ENCODE measurements at regions not wholly inside any gene's neighbourhood (a gene's known extent, or its start where the extent isn't known, plus 50 kb on each side); places are given as distances from the start of the nearest gene placed in this dataset.

DNA sequence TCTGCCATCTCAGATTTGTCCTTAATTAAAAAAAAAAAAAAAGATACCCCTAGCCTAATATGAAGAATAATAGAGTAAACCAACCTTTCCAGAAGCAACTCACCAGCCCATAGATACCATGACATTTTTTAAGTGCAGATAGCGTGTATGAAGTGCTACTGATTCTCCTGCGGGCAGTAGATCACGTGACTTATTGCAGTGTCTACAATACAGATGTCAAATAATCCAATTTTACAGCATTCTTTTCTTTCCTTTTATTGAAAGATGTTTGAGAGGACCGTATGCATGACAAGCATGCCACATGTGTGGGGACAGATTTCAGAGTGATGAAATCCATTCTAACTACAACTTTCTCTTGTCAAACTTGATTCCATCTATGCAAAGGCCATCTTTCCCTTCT is 232.9 kb upstream of the SP4 start:
- Mint-ChIP-seq H3K27ac (no peak overlapping the region), H3K4me3 (no peak overlapping the region), H3K9me3 (no peaks in the 10 kb centered on the region), H3K27me3 (no peaks in the 10 kb centered on the region), H3K4me1 (peaks cover 4% of the 10 kb centered on the region), H3K36me3 (no peaks in the 10 kb centered on the region)
- CTCF ChIA-PET, result no interaction called here
- DNase-seq, result no peak

DNA sequence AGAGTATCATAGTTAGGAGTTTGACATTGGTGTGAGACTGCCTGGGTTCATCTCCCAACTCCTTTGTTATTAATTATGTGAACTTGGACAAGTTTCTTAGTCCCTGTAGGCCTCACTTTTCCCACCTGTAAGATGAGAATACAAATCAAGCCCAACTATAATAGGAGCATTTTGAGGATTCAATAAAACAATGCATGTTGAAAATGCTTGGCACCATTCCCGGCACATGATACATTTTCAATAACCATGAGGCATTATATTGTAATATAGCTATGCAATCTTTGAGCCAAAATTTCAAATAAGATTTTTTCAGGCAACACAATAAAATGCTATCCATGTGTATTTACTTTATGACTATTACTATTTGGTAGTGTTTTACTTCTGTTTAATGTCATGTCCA is 229.0 kb upstream of the SP4 start:
- H3K36me3 Mint-ChIP-seq, result no peaks in the 10 kb centered on the region
- no peak for DNase-seq
- no peaks in the 10 kb centered on the region for H3K27me3 Mint-ChIP-seq
- CTCF ChIA-PET, result no interaction called here
- no peak overlapping the region for H3K27ac Mint-ChIP-seq
- no peak overlapping the region for H3K4me3 Mint-ChIP-seq
- H3K4me1 Mint-ChIP-seq, result peaks cover 4% of the 10 kb centered on the region
- H3K9me3 Mint-ChIP-seq, result no peaks in the 10 kb centered on the region

DNA sequence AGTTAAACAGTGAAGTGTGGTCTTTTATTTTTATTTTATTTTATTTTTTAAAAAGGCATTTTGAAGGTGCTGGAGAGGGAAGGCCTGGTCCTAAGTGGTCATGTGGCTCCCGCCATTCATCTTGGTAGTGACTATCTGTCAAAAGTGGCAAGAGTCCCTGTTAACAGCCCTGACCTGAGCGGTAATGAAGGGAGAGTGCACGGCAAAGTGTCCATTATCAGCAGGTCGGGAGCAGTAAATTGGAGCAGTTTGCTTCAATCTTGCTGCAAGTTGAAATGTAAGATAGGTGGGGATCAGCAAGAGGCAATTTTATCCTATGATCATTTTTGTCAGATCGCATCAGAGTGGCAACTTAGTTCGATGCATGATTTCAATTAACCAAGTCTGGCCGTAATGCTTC is 227.4 kb upstream of the SP4 start:
- H3K4me3 Mint-ChIP-seq, result no peak overlapping the region
- no peaks in the 10 kb centered on the region for H3K9me3 Mint-ChIP-seq
- no peaks in the 10 kb centered on the region for H3K27me3 Mint-ChIP-seq
- H3K4me1 Mint-ChIP-seq, result peaks cover 4% of the 10 kb centered on the region
- no peaks in the 10 kb centered on the region for H3K36me3 Mint-ChIP-seq
- CTCF ChIA-PET, result no interaction called here
- no peak overlapping the region for H3K27ac Mint-ChIP-seq
- DNase-seq, result no peak

DNA sequence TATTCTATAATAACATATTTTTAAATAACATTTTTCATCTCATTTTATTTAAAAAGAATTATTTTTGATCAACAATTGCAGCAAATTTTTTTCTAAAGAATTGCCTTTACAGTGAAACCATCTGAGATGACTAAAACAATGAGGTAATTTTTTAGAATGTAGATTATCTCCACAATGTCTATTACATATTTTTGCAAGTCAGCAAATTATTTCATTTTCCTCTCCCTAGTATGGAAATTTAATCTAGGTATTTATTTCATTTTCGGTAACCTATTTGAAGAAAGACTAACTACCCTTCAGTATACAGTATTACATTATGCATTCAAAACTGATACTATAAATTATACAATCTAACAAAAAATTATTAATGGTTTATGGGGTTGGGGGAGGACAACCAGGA is 213.2 kb upstream of the SP4 start:
- H3K4me1 Mint-ChIP-seq, result no peaks in the 10 kb centered on the region
- CTCF ChIA-PET, result no interaction called here
- no peak overlapping the region for H3K4me3 Mint-ChIP-seq
- H3K27me3 Mint-ChIP-seq, result peaks cover 13% of the 10 kb centered on the region
- H3K9me3 Mint-ChIP-seq, result no peaks in the 10 kb centered on the region
- no peaks in the 10 kb centered on the region for H3K36me3 Mint-ChIP-seq
- H3K27ac Mint-ChIP-seq, result no peak overlapping the region
- no peak for DNase-seq

DNA sequence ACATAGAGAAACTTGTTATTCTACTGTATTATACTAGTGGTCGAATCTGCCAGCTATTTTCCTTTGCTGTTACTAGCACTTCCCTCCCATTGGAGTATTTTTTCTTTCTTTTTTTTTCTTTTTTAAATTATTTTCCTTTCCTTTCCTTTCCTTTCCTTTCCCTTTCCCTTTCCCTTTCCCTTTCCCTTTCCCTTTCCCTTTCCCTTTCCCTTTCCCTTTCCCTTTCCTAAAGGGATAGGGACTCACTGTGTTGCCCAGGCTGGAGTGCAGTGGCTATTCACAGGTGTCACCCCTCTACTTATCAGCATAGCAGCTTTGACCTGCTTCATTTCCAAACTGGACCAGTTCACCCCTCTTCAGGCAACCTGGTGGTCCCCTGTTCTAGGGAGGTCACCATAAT is 212.6 kb upstream of the SP4 start:
- Mint-ChIP-seq H3K36me3 (no peaks in the 10 kb centered on the region), H3K27me3 (peaks cover 13% of the 10 kb centered on the region), H3K4me1 (no peaks in the 10 kb centered on the region), H3K4me3 (no peak overlapping the region), H3K27ac (no peak overlapping the region), H3K9me3 (no peaks in the 10 kb centered on the region)
- CTCF ChIA-PET, result no interaction called here
- DNase-seq, result no peak

DNA sequence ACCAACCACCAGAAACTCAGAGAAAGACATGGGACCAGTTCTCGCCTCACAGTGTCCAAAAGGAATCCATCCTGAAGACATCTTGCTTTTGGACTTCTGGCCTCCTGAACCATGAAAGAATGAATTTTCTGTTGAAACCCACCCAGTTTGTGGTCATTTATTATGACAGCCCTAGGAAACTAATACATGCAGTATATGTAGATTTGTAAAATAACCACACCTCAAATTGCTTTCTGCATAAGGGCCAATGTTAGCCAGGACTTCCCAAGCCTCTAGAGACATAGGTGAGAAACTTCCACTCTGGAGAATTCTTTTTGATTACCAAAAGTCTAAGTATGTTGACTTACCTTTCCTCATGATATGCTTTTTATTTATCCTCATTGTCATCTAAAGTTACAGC is 210.5 kb upstream of the SP4 start:
- Mint-ChIP-seq H3K4me1 (no peaks in the 10 kb centered on the region), H3K27me3 (peaks cover 4% of the 10 kb centered on the region), H3K27ac (no peak overlapping the region), H3K9me3 (no peaks in the 10 kb centered on the region), H3K4me3 (no peak overlapping the region), H3K36me3 (no peaks in the 10 kb centered on the region)
- no peak for DNase-seq
- CTCF ChIA-PET, result no interaction called here

DNA sequence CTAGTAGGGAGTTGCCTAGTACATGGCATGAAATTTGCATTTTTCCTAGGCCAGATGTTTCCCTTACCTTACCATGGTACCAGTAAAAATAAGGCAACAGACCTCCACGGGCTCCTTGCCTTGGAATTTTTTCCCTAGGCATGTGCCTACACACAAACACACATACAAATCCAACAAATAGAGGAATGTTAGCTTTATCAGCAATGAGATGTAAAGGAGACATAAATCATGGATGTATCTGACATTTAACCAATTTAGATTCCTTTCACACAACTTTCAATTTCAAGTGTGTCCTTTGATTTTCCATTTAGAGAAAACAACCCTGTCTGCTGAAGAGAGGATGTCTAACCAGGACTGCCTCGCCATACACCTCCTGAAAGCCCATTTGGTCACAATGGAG is 209.7 kb upstream of the SP4 start:
- Mint-ChIP-seq H3K4me3 (no peak overlapping the region), H3K27ac (no peak overlapping the region), H3K4me1 (no peaks in the 10 kb centered on the region), H3K27me3 (peaks cover 4% of the 10 kb centered on the region), H3K9me3 (no peaks in the 10 kb centered on the region), H3K36me3 (no peaks in the 10 kb centered on the region)
- DNase-seq, result no peak
- CTCF ChIA-PET, result no interaction called here

DNA sequence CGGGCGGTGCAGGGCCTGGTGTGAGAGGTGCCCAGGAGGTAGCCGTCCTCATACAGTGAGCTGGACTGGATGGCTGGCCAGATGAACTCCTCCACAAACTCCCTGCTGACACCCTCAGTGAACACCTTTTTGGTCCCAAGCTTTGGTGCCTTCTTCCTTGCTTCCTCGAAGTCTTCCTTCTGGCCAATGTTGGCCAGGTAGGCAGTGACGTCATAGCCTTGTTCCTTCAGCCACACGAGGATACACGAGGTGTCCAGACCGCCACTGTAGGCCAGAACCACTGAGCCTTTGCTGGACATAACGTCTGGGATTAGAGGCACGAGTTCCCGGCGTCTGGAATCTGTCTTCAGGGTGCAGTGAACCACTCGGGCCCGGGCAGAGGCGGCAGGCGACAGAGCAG is 206.8 kb upstream of the SP4 start:
- H3K4me1 Mint-ChIP-seq, result no peaks in the 10 kb centered on the region
- H3K4me3 Mint-ChIP-seq, result no peak overlapping the region
- H3K9me3 Mint-ChIP-seq, result no peaks in the 10 kb centered on the region
- H3K36me3 Mint-ChIP-seq, result no peaks in the 10 kb centered on the region
- DNase-seq, result no peak
- H3K27ac Mint-ChIP-seq, result no peak overlapping the region
- CTCF ChIA-PET, result no interaction called here
- no peaks in the 10 kb centered on the region for H3K27me3 Mint-ChIP-seq

DNA sequence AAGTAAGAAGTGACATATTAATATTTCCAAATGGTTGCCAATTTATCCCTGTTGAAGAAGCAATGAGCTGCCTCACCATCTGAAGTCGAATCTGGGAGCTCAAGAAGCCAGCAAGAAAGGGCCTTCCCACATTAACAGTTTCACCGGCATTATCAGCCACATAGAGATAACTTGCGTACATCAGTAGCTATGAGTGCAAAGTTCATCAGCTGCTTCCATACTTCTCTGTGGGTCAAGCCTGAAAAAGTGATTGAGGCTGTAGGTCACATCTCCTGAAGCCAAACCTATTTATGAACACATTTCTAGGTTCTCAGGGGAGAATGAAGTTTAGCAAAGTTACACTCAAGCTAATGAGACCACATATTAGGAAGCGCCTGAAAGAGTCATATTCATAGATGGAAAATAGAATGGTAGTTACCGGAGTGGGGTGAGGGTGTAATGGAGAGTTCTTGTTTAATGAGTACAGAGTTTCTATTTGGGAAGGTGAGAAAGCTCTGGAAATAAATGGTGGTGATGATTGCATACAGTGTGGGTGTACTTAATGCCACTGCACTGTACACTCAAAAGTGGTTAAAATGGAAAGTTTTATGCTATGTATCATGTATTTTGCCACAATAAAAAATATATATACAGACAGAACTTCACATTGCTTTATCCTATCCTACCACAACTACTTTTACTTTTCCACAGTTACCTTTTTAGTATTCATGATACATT is 189.3 kb upstream of the SP4 start:
- no peaks in the 10 kb centered on the region for H3K9me3 Mint-ChIP-seq
- DNase-seq, result no peak
- H3K27me3 Mint-ChIP-seq, result peaks cover 6% of the 10 kb centered on the region
- H3K4me1 Mint-ChIP-seq, result no peaks in the 10 kb centered on the region
- CTCF ChIA-PET, result no interaction called here
- no peak overlapping the region for H3K27ac Mint-ChIP-seq
- H3K4me3 Mint-ChIP-seq, result no peak overlapping the region
- no peaks in the 10 kb centered on the region for H3K36me3 Mint-ChIP-seq

DNA sequence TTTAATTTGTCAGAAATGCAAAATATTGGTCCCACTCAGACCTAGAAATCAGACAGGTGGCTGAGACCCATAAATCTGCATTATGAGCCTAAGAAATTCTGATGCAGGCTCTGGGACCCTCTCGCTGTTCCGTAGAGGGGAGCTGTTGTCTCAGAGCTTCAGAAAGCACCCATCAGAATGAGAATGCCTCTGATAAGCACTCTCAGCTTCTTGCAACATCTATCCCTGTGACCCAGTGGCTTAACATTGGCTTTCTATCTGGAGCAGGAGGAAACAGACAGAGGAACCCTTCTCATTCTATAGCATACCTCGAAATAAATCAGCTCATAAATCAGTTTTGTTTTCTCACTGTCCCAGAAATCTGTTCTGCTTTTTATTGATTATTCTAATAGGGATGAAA is 184.6 kb upstream of the SP4 start:
- Mint-ChIP-seq H3K4me1 (no peaks in the 10 kb centered on the region), H3K27me3 (peaks cover 18% of the 10 kb centered on the region), H3K9me3 (no peaks in the 10 kb centered on the region), H3K4me3 (no peak overlapping the region), H3K36me3 (no peaks in the 10 kb centered on the region), H3K27ac (no peak overlapping the region)
- CTCF ChIA-PET, result interaction anchor here (1.0 kb wide), 1 partner anchor 13 kb away, joined by 5 read pairs; no protein-coding TSS in a partner anchor
- DNase-seq, result no peak

DNA sequence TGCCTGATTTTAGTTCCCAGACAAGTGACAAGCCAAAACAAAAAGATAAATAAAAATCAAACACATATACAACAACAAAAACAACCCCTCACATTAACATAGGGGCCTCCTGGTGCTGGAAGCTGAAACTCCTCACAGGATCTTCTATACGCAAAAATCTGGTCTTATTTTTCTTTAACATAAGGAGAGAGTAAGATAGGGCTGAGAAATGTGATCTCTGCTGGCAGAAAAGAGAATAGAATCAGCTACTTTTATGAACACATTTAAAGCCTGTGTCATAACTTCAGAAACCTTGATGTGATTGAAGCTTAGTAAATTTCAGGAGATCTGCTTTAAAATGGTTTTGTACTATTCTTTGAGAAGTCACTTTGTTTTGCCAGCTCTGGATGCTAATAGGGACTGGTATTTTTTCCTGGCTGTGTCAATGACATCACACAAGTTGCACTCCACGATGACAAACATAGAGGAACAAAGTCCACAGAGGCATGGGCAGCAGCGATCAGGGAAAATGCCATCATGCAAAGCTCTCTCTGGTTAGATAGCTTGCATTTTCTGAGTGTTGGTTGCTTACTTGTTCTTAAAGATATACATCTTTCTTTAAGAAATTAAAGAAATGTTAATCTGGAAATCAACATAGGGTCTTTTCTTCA is 176.6 kb upstream of the SP4 start:
- H3K9me3 Mint-ChIP-seq, result no peaks in the 10 kb centered on the region
- no peaks in the 10 kb centered on the region for H3K36me3 Mint-ChIP-seq
- H3K4me1 Mint-ChIP-seq, result peaks cover 17% of the 10 kb centered on the region
- H3K27ac Mint-ChIP-seq, result no peak overlapping the region
- no peak for DNase-seq
- H3K4me3 Mint-ChIP-seq, result no peak overlapping the region
- CTCF ChIA-PET, result interaction anchor here (1.1 to 3.3 kb wide), 3 partner anchors 10 to 516 kb away, joined by 5 to 9 read pairs (median 5); no protein-coding TSS in a partner anchor
- peaks cover 59% of the 10 kb centered on the region for H3K27me3 Mint-ChIP-seq

DNA sequence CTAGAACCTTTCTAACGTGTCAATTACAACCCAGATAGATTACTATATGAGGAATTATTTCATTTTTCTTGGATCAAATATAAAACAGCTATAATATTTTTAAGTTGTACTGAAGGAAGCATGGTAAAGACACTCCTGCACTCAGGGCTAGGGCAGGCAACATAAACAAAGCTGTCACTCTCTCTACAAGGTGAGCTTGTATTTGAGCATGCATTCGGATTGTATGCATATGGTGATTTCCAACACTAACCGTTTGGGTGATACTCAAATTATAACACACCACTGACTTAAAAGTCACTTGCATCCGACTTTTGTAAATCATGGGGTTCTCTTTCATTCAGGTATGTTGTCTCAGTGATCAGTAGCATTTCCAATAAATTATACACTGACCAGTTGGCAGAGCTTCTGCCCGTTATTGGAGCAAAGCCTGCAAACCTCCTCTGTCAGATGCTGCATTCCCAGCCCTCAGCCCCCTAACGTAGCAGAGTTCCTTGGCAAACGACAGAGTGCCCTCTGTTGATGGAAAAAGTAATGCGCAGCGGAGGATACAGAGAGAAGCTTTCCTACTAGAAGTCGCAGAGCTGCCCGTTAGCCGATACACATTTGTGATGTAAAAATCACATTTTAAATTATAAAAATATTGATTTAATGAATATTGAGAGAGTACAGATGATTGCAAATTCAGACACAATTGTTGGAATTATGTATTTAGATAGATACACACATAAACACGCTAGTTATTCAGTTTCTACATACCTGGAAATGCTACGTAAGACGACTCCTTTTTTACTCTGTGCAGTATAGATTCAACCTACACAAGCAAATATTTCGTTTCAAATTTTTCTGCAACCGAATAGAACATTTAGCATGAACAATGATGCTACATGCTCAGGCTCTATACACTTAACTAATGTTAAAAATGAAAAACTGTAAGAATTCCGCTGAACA is 173.9 kb upstream of the SP4 start:
- Mint-ChIP-seq H3K9me3 (no peaks in the 10 kb centered on the region), H3K27ac (no peak overlapping the region), H3K27me3 (peaks cover 45% of the 10 kb centered on the region), H3K4me3 (peak overlapping the region; percentile 60), H3K4me1 (peaks cover 20% of the 10 kb centered on the region), H3K36me3 (peaks cover 2% of the 10 kb centered on the region)
- DNase-seq, result peak; percentile 64
- CTCF ChIA-PET, result interaction anchor here (0.5 to 5.8 kb wide), 22 partner anchors 10 to 752 kb away, joined by 3 to 26 read pairs (median 3); no protein-coding TSS in a partner anchor

DNA sequence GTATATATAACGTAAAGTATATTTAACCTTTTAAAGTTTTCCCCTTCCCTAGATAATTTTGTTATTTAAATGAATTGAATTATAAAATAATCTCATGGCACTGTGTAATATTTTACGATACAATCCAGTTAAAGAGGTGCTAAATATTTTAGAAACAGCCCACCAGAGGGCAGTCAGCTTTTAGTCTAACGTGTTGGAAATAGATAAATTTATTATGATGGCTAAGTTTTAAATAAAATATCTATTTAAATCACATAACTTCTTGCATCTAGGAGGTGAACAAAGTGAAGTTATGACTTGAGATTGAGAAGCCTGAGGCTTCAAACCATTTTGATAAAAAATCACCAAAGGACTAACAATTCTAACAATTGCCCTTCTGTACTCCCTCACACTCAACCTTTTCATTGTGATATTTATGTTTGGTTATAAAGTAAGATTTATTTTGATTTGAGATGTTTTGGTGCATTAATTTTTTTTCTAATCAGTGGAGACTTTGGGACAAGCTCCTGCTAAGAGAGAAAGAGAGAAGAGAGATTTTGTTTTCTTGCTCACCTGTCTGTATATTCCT is 171.5 kb upstream of the SP4 start:
- Mint-ChIP-seq H3K27me3 (peaks cover 31% of the 10 kb centered on the region), H3K27ac (no peak overlapping the region), H3K4me3 (no peak overlapping the region), H3K36me3 (peaks cover 2% of the 10 kb centered on the region), H3K4me1 (peaks cover 25% of the 10 kb centered on the region), H3K9me3 (no peaks in the 10 kb centered on the region)
- CTCF ChIA-PET, result interaction anchor here (0.6 to 5.8 kb wide), 14 partner anchors 10 to 744 kb away, joined by 3 to 26 read pairs (median 3); no protein-coding TSS in a partner anchor
- peak; percentile 50 for DNase-seq

DNA sequence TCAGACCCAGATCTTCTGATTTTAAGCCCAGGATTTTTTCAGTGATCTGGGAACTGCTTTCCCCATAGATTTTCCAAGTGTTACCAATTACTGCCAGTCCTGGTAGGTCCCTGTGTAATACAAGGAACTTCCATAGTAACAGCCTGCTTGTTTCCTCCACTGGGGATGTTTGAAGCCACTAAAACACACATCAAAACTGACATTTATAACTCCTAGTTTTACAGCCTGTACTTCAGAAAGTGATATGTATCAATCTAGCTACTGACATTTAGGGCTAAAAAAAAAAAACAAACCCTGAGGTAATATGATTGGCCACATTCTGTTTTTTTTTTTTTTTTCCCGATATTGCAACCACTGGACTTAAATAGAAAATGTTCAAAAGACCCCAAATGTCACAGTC is 166.9 kb upstream of the SP4 start:
- no peak for DNase-seq
- no peaks in the 10 kb centered on the region for H3K27me3 Mint-ChIP-seq
- no peak overlapping the region for H3K4me3 Mint-ChIP-seq
- H3K4me1 Mint-ChIP-seq, result peaks cover 17% of the 10 kb centered on the region
- CTCF ChIA-PET, result interaction anchor here (0.7 to 2.8 kb wide), 5 partner anchors 167 to 258 kb away, joined by 3 to 12 read pairs (median 3); partner anchors contain the start of gene SP4
- peaks cover 3% of the 10 kb centered on the region for H3K36me3 Mint-ChIP-seq
- H3K27ac Mint-ChIP-seq, result no peak overlapping the region
- no peaks in the 10 kb centered on the region for H3K9me3 Mint-ChIP-seq

Measured in activated naive CD4-positive, alpha-beta T cell treated with anti-CD3 and anti-CD28 coated beads, Interleukin-2, amount 10 ng/mL, durations not matched to agents 7 days and 5 days (primary cell).